Islet precursor cell (in vitro differentiated cells): ENCODE measurements at regions not wholly inside any gene's neighbourhood (a gene's known extent, or its start where the extent isn't known, plus 50 kb on each side); places are given as distances from the start of the nearest gene placed in this dataset.

Source experiments
- DNase-seq: peaks from one replicate; pipeline ENCODE4 v3.0.0-alpha.2; 2018

DNA sequence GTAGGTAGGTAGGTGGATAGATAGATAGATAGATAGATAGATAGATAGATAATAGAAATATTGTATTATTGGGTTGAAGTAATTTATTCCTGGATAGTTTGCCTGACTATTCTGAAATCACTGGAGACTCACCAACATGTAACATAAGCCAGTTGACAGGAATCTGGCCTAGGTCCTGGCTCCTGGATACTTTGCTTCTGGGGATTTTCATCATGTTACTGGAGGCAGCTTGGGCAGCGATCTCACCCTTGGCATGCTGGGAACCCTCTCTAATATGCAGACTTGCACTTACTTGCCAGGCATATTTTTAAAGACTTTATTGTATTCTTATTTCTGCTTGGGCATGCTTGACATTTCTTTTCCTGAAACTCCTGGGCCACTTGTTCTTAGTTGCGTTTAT, 709.1 kb upstream of the FZD8 start:
- DNase-seq, result no peak

DNA sequence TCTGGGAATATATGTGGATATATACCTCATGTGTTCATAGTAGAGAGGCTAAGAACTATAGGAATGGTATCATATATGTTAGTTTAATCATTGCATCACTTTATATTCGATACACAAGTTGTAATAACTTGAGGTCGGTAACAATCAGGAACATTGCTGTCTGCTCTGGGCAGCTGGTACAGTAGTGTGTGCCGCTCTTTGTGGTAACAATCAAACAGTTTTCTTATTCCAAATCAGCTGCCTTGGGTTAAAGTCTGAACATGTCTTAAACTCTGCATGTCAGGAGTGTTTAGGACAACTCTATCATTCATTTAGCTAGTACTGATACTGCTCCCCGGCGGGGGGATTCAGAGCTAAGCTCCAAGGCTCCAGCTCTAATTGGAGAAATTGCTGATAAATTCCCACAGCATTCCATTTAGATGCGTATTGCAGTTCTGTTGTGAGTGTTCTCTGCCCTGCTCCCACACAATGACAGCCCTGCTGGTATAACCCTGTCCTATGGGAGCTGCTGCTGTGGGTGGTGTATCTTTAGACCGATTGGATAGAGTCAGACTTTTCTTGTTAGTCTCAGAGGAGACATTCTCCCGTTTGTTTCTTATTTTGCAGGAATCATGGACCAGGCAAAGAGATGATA, 707.5 kb upstream of the FZD8 start:
- peak; percentile 86 for DNase-seq

DNA sequence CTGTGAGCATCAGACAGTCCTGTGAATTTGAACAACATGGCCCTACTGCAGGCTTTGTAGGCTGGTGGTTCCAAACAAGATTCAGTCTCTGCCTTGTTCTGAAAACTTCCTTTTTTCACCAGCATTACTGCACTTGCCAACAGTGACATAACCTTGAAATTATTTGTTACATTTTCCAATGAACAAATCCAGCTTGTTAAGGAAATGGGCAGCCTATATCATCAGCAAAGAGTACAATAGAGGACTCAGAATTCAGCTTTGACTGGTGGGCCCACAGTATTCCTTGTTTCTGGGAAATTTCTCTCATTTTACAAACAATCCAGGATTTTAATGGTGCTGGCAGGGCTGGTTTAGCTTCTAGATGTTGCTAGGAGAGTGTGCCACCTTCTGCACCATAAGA, 703.7 kb upstream of the FZD8 start:
- DNase-seq, result no peak

DNA sequence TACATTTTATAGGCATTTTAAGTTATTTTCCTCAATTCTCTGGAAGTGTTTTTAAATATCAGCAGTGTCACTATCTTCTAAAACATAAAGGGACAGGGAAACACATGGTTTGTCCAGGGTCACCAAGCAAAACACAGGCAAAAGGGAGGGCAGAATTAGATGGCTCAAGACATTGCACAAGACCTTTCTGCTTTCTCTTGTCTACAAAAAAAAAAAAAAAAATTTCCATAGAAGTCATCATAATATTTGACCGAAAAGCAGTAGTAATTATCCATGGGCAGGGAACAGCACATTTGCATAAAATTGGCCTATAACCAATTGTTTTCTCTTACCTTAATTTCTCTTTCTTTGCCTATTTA, 703.1 kb upstream of the FZD8 start:
- no peak for DNase-seq

DNA sequence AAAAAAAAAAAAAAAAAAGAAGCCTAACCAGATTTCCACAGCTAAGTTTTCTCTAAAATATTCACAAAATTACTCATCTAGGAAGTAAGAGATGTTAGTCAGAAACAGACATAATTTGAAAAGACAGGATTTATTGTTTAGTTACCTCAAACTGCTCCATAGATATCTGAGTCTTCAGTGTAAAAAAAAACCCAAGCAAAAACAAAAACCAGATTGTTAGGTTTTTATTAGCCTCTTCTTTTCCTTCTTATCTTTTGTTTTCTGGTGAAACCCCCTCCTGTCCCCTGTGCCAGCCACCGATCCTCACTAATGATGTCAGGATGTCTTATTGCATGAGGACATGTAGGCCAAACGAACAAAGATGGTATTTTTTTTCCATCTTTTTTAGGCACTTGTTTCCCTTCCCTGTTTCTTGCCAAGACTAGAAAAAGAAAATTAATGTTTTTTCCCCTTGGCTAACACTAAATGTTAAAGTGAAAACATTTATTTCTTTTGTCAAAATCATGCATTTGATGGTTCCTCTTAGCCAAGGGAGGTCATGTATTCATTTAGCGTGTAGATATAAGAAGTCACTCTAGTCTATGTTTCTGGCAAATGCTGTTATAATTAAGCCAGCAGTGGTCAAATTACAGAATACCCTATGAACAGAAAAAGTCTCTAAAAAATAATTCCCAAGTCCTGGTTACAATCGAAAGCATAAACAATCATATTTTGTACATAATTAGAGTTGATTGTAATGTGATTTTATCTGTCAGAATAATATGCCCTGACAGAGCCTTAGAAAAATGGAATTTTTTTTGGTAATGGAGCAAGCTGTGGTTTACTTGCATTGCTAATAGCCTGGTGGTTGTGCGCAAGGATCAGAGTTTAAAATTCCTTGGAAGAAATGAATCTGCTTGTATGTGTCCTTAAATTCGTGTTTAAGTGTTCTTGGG, 702.4 kb upstream of the FZD8 start:
- no peak for DNase-seq

DNA sequence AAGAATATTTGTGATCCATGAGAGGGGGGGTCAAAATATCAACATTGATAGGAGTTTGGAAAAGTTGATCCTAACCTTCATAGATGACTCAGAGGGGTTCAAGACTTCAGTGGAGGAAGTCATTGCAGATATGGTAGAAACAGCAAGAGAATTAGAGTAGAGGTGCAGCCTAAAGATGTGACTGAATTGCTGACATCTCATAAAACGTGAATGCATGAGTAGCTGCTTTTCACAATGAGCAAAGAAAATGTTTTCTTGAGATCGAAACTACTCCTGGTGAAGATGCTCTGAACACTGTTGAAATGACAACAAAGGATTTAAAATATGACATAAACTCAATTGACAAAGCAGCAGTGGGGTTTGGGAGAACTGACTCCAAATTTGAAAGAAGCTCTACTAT, 700.7 kb upstream of the FZD8 start:
- no peak for DNase-seq

DNA sequence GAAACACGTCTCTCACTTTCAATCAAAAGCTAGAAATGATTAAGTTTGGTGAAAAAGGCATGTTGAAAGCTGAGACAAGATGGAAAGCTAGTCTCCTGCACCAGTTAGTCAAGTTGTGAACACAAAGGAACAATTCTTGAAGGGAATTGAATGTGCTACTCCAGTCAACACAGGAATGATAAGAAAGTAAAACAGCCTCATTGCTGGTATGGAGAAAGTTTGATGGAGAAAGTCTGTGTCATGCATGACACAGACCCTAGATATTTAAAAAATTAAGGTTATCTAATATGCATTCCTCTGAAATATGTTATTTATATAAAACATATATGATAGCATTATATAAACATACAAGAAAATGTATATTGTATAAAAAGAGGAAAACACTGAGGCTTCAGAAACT, 699.4 kb upstream of the FZD8 start:
- no peak for DNase-seq

DNA sequence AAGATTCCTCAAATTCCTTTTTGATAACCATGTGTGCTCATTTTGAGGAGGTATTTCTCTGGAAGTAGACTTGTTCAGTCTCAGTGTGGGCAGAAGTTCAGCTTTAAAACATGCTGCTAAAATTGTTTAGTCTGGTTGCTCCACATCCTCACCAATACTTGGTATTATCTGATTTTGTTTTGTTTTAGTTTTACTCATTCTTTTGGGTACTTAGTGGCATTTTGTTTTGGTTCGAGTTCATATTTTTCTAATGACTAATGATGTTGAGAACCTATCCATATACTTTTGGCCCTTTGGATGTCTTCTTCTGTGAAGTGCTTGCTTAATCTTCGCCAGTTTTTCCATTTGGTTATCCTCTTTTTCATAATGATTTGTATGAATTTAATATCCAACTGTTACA, 694.2 kb upstream of the FZD8 start:
- no peak for DNase-seq

DNA sequence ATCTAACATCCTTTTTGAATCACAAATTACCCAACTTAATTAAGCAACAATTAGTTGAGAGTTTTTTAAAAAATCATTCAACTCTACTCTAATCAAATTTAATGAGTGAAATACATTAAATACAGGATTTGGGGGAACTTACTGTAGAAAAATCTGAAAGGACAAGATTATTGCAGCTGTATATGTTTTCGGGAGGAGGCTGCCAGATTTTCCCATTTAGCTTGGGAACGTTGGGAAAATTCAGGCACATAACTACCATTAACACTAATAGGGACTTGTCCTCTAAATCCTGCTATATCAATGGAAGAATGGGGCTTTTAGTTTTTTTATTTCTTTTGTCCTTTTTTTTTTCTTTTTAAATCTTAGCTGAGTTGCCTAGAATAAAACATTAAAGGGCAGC, 691.4 kb upstream of the FZD8 start:
- no peak for DNase-seq

DNA sequence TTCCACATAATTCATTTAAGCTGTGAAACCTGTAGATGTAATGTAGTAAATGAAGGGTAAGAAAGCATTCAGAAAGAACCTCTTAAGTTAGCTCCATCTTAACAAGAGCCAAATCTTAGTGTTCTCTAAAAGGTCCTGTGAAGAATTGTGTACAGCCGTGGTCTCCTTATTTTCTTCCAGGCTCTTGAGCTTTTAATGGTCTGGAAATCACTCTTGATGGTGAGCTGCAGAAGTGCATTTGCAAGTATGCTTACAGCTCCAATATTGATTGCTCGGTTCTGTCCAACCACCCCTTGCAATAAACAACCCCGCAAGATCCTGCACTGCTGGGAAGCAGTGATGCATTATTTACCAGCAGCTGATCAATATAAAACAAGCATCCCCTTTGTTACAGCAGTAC, 690.8 kb upstream of the FZD8 start:
- no peak for DNase-seq

DNA sequence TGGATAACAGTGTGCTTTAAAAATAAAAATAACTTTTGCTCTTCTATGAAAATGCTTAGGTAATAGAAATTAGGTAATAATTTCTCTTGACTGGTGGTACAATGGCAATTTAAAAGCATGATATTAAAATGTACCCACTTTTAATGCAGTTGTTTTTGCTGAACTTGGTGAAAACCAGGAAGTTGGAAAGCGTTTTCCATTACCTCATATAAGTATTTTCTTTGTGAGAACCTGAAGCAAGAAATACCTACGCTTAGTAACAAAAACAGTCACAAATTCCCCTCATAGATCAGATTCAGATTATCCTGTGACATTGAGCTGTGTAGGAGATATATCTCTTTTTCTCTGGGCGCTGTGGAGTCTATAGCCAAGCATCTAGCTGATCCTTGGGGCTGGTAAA, 689.0 kb upstream of the FZD8 start:
- DNase-seq, result no peak

DNA sequence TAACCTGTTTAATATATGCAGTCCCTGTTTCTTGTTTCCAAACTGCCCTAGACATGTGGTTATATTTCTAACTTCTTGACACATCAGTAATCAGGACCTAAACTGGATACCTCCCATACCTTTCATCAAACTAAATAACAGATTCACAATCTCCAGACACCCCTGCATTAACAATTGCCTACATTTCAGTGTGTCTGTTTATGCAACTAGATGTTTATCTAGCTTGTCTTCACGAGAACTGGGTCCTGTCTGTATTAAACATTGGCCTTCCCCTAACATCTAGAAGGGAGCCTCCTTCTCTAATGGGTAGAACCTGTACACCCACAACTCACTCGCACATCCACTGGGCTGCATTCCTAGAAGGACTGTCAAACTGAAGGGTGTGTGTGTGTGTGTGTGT, 683.7 kb upstream of the FZD8 start:
- DNase-seq, result no peak

DNA sequence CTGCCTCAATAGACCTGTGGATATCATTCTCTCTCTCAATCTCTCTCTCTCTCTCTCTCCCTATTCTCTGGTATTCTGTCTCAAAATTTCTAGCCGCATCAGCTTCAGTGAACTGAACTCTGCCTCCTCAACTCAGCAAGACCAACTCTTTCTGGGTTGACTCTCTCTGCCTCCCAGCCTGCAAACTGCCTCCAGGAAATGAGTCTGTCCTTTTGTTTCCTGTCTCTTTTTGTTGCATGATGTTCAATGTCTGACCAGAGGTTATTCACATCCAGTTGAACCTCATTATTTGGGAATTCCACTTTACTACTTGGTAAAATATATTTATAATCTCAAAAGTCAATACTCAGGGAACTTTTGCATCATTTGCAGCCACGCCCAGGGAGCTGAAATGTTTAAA, 682.7 kb upstream of the FZD8 start:
- no peak for DNase-seq

DNA sequence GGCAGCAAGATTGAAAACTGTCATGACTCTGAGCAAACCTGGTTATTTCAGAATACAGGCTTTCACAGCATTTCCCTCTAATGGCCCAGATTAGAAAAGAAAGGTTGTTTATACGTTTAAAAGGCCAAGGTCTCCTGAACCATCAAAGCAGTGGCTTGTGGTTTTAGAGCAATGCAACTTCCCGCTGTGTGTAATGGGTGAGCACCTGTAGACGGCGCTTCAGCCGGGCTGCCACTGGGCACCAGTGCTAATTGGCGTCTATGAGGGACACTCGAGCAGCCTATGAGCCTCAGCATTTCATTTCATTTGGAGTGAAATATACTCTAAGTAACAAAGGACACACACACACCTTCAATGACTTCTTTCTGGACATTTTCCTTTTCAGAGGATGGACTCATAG, 671.0 kb upstream of the FZD8 start:
- DNase-seq, result no peak

DNA sequence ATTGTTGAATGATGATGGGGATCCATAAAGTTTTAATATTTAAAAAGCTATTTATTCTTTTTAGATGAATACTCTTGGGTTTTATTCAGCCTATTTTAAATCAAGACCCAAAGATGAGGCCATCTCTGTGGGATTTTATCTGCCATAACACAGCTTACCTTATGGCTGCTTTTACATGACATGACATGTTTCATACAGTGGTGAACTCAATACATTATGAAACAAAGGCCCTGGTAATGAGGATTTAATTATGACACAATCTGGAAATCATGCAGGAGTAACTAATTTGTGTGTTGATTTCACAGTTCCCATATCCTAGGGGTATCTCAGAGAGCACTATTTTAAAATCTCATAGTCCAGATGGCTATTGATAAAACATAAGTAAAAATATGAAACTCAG, 661.8 kb upstream of the FZD8 start:
- DNase-seq, result no peak

DNA sequence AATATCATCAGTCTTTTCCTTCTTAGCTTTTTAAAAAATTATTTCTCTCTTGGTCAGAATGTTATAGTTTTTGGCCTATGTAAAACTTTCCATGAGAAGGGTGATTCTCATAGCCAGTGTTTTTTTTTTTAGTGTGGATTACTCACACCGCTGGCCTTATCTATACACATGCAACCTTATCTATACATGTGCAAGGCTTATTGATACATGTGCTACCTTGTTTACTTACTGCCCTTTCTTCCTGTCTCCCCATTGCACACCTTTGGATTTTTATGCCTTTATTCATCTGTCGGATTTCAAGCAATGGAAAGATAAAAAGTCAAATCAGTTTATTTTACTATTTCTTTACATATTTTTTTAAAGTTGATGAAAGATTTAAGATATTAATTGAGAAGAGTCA, 660.0 kb upstream of the FZD8 start:
- no peak for DNase-seq

DNA sequence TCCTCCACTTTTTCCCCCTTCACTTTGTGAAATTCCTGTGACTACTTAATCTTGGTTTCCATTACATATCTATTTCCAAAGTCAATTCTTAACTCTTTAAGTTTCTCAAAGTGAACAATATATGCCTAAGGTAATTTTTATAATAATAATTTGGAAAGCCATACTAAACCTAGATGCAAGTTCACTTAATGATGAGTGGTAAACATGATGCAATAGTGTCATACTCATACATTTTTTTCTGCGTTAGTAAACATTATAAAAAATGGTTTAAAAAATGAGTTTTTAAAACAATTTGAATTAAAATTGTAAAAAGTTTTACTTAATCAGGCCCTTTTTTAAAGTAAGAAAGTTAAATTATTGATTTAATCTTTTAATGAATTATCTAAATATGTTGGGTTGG, 659.4 kb upstream of the FZD8 start:
- DNase-seq, result no peak

DNA sequence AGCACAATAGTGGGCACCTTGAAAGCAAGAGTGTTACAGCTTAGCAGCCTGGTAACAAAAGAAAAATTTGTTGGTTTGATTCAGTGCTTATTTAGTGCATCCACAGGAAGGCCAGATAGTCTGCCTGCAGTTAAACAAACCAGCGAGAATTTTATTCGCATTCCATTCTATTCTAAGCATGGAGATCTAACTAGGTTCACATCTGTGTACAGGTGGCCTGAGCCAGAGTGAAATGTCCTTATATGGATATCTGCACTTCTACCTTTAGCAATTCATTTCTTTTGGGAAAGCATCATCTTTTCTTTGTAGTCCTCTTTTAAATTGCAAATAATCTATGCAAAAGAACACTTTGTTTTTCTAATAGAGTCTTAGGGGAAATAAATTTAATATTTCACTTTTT, 659.0 kb upstream of the FZD8 start:
- DNase-seq, result no peak

DNA sequence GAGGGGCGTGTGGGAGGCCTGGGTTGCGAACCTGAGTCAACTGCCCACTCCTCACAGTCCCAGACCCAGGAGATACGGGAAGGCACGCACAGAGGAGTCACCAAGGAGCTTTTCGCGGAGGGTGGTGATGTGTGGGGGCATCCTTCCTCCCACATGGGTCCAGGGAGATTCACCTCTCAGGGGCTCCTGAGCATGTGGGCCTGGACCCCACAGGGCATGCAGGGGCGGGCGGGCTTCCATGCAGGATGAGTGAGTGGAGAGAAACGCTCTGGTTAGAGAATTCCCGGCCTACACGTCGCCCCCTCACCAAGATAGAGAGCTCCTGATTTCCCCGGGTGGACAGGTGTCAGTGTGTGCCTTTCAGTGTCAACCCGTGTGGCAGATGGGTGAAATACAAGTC, 641.7 kb upstream of the FZD8 start:
- no peak for DNase-seq

DNA sequence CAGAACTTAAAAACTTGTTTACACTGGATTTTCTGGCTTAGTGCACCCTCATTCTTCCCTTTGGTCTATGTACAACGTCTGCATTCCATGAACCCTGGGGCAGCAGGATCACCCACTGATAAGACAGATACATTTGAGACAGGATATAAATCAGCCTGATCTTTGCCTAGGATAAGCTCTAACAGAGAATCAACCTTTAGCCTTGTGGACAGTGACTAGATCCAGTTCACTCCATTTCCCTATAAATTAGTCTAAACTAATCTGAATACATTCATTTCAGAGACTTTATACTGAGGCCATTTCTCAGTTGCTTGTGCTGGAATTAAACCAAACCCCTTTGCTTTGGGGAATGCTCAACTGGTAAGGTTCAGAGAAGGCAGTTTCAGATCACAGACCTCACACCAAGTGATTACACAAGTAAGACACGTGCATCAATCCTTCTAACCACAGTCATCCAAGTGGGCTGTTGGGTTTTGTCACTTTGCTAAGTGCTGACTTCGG, 639.8 kb upstream of the FZD8 start:
- DNase-seq, result no peak

DNA sequence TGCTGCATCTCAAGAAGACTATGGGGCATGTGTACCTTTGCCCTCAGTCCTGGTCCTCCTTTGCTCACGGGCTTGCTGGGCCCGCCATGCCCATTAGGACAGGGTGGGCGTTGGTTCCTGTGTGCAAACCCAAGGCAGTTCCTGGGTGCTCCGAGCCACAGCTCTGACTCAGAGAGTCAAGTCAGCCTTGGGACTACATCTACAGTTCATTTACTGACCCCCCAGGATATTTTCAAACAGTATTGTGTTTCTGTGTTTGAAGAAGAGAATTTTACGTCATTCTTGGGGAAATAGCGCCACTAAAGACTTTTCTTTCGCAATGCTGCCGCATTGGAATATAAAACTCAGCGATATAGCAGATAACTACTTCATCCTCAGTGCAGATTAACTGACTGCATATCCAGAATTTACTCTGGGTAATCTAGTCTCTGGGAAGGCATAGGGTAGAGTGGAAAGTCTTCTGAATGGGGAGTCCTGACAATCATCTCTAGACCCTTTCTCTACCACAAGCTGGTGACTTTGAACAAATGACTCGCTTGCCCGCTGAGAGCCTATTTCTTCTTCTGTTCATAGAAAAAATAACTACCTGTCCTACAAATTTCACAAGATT, 638.9 kb upstream of the FZD8 start:
- no peak for DNase-seq

DNA sequence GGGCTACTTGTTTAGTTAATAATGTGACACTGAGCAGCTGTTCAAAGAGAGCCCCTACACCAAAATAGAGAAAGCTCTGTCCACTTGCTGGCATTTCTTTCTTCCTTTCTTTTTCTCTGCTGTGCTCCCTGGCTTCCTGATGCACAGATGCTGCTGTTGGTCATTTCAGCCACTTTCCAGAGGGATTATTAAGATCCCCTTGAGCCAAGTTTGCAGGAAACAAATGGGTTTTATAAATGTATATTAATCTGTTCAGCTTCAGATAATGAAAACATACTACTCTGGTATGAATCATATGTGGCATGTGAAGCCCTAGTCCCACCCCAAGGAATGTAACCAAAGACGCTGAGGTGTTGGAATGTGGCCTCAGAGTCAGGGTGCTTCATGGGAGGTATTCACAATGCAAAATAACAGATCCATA, 638.2 kb upstream of the FZD8 start:
- DNase-seq, result no peak

DNA sequence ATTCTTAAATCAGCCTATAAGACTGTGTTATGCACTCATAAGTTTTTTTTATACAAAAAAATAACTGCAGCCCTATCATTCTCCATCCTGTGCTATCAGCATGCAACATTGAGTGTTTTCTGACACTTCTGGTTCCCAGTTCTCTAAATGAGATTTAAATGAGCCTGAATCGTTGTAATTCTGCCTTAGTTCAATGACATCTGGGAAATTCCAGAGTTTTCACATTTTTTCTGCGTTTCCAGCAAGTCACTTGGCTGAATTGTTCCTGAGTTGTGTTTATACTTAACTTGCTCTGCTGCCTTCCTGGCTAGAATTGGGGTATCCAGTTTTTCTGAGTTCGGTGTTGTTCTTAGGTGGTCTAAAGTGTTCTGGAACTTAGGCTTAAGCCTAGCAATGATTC, 636.1 kb upstream of the FZD8 start:
- no peak for DNase-seq

DNA sequence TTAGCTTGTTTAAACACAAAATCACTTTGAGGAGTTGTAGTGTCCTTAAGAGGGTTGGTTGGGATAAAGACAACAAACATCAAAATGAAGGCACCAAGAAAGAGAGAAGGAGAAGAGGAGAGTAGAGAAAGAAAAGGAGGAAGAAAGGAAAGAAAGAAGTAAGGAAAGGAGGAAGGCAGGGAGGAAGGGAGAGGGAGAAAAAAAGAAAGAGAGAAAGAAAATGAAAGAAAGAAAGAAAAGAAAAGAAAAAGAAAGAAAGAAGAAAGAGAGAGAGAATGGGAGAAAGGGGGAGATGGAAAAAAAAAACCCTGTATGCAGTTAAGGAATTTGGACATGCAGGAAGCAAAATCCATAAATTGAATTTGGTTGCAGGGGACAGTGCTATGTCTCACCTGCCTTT, 635.4 kb upstream of the FZD8 start:
- DNase-seq, result no peak
